T47D (cell line): ENCODE measurements at regions not wholly inside any gene's neighbourhood (a gene's known extent, or its start where the extent isn't known, plus 50 kb on each side); places are given as distances from the start of the nearest gene placed in this dataset.
A peak's percentile ranks its signal among the peaks of the same experiment; 100 is the strongest.

Experiments
- DNase-seq, 2 experiments: peaks; one replicate each; pipeline versions ENCODE4 v3.0.0 to v3.0.0-alpha.2; 2011 to 2012; ENCODE audit warnings: low read depth in 1 of 2, low spot score in 1 of 2
- JUND ChIP-seq: IDR thresholded peaks from 2 replicates; pipeline ENCODE4 v1.6.1; 2012; ENCODE audit warnings: low read depth
- in situ Hi-C: cut with HindIII; loops from 2 replicates; pipeline ENCODE4 v1.10.0; 2016; ENCODE audit warnings: low sequenced_read_pairs, low pct_unique_long_range_greater_than_20kb

DNA sequence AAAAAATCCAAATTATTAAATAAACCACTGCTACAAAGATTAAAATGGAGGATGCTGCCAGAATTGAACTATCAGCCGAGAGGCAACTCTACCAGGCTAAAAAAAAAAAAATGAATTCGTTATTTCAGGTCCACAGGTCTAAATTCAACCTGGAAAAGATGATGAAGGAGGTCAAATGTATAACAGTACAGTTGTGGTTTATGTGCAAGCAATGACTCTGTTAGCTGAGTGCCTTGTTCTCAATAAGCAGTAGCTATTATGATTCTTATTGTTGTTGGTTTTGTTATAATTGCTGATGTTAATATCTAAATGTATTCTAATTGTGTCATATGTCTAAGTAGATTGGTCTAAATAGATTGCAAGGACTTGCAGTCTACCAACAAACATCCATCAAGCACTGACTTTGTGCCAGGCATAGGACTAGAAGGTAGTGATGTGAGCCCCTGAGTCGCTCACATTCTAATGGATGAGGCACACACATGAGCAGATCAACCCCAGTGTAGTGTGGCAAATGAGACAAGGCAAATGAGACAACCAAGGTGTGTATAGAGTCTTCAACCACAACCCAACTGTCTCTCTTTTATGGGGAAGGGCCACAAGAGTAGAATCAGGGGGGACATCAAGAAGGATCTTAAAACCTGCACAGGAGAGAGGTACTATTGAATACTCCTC, 77.0 kb upstream of the PLEKHG7 start:
- DNase-seq = no peak
- TF ChIP-seq JUND = no peak
- in situ Hi-C loops = no loop called here

GRCh38 chr12:92624236-92624635, 78.6 kb upstream of the PLEKHG7 start:
- no peak for TF ChIP-seq JUND
- in situ Hi-C loops = no loop called here
- DNase-seq = no peak

GRCh38 chr12:92623386-92623785, 79.4 kb upstream of the PLEKHG7 start:
- in situ Hi-C loops = no loop called here
- no peak for DNase-seq
- TF ChIP-seq JUND = no peak

DNA sequence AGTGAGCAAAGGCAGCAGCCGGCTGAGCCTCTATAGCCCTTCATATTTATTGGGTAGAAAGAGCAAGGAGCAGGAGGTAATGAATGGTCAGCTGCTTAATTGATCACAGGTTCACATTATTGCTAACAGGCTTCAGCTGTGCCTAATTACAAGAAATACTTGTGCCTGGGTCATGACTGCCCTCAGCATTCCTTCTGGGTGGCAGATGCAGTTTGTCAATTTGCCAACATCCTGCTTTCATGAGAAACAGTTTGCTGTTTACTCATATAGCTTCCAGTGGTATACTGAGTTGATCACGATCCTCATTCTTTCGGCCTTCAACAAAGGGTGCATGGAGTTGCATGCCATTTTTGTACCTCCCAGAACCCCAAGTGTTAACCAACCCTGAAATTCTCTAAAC, 81.0 kb upstream of the PLEKHG7 start:
- no peak for TF ChIP-seq JUND
- DNase-seq = peak in 1 of 2 experiments; percentile 61
- in situ Hi-C loops = no loop called here

DNA sequence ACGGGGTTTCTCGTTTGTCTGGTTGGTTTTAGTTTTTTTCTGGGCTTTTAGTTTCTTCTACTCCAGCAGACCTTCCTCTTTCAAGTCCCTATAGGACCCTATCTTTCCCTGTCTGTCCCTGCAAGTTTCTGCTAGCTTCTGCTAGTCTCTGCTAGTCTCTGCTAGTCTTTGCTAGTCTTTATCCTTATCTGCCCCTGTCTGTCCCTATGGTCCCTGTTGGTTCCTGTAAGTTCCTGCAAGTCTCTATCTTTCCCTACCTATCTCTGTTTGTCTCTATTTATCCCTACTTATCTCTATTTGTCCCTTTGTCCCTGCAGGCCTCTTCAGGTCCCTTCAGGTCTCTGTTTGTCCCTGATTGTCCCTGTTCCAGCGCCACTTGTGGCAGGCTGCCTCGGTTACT, 81.5 kb upstream of the PLEKHG7 start:
- DNase-seq = peak in 1 of 2 experiments; percentile 15
- in situ Hi-C loops = no loop called here
- no peak for TF ChIP-seq JUND

DNA sequence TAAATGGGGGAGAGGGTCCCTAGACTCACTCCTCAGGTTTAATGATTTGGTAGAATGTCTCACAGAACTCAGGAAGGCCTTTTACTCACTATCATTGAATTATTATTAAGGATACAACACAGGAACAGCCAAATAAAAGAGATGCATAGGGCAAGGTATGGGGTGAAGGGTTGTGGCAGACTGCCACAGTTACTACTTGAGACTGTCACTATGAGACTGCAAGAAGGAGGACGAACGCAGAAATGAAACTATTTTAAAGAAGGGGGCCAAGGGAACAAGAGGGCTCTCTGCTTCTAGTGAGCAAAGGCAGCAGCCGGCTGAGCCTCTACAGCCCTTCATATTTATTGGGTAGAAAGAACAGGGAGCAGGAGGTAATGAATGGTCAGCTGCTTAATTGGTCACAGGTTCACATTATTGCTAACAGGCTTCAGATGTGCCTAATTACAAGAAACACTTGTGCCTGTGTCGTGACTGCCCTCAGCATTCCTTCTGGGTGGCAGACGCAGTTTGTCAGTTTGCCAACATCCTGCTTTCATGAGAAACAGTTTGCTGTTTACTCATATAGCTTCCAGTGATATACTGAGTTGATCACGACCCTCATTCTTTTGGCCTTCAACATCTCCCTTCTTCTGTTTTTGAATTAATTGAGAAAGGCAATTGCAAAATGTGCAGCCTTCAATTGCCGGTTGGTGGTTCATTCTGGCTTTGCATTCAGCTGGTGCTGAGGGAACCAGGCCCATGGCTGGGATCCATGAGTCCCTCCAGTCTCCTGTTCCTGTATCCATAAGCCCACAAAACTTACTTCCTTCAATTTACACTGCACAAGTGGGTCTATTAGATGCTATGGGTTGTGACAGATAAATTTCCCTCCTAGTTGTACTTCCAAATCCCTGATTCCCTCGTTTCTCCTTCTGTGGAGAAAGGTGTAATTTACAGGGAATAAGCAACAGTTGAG, 82.8 kb upstream of the PLEKHG7 start:
- in situ Hi-C loops = no loop called here
- DNase-seq = peak in 1 of 2 experiments; percentile 42
- TF ChIP-seq JUND = no peak

- DNase-seq = peak in 1 of 2 experiments; percentile 49
- in situ Hi-C loops = no loop called here
- no peak for TF ChIP-seq JUND
Observed at GRCh38 chr12:92619026-92619425, 83.8 kb upstream of the PLEKHG7 start.

DNA sequence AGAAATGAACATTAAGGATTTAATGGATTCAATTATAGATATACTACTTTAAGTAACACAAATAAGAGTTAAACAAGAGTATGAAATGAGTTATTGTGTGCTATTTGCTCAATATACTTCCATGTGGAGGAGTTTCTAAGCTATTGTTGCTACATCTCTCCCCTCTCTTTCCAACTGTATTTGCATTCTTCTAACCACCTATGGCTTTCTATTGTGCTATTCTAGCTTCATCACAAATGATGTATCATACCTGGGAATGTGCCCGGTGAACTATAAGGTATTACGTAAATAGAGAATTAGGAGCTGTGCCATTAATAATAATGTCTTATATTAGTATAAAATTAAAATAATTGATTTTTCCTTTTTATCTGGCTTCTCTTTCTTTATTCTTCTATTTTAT, 87.1 kb upstream of the PLEKHG7 start:
- in situ Hi-C loops = no loop called here
- no peak for TF ChIP-seq JUND
- no peak for DNase-seq

DNA sequence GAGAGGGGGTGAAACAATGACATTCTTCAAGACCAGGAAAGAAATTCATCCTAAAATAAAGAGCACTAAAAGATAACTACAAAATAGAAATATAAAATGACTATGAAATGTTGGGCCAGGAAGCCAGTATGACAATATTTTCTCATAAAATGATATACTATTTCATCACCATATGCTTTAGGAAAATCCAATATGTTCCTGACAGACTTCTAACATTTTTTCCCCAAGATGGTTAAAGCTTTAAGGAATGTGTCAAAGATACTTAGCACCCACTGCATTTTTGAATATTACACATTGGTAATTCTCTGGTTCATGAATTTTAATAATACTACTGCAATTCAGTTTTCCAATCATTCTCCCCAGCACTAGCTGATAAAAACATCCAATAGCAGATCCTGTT, 87.7 kb upstream of the PLEKHG7 start:
- no peak for TF ChIP-seq JUND
- DNase-seq = no peak
- in situ Hi-C loops = no loop called here

- DNase-seq = no peak
- TF ChIP-seq JUND = no peak
- in situ Hi-C loops = no loop called here
Observed at GRCh38 chr12:92614502-92614901, 88.3 kb upstream of the PLEKHG7 start.

GRCh38 chr12:92614001-92614400, 88.8 kb upstream of the PLEKHG7 start:
- no peak for TF ChIP-seq JUND
- in situ Hi-C loops = no loop called here
- no peak for DNase-seq

- no peak for DNase-seq
- TF ChIP-seq JUND = no peak
- in situ Hi-C loops = no loop called here
Observed at GRCh38 chr12:92612611-92613010, 90.2 kb upstream of the PLEKHG7 start.
